HepG2 (cell line): ENCODE measurements at regions not wholly inside any gene's neighbourhood (a gene's known extent, or its start where the extent isn't known, plus 50 kb on each side); places are given as distances from the start of the nearest gene placed in this dataset.
A peak's percentile ranks its signal among the peaks of the same experiment; 100 is the strongest.

Experiments
- ATAC-seq: fragments of 200-7000 bp; cut with Tn5 transposase; 3 replicates; pipeline ENCODE4 v1.9.1; 2020; ENCODE audit warnings: mild to moderate bottlenecking, moderate library complexity
- BruUV-seq: library from RNA; stranded (reverse); fragments of 400-500 nt; replicated peaks from 2 replicates; lab custom pipeline; 2021; lab: Mats Ljungman, UMichigan
- CTCF ChIA-PET: fragments of 300-600 bp; formaldehyde crosslinking; extraction: SDS; loops from one replicate; lab custom pipeline; 2021; ENCODE audit warnings: low total read pairs, inconsistent platforms, low intra/inter-chr PET ratio; lab: Yijun Ruan, JAX
- POLR2A ChIA-PET: fragments of 350-600 bp; sonication (Branson Sonifier 250); formaldehyde crosslinking; loops from one replicate; lab custom pipeline; 2020; ENCODE audit warnings: antibody characterized with exemption, inconsistent platforms; lab: Yijun Ruan, JAX
- DNase-seq: peaks from one replicate; pipeline ENCODE4 v3.0.0-alpha.2; 2015; ENCODE audit warnings: low spot score
- FAIRE-seq: peaks from 3 replicates; lab custom pipeline; 2011; peaks lifted over from hg19 to GRCh38; lab: Jason Lieb, UNC
- H2AFZ ChIP-seq: one replicate; pipeline ENCODE4 v1.6.1; 2011; ENCODE audit warnings: low read length, inconsistent platforms
- H3K27ac ChIP-seq: fragments of 300-600 bp; 3 replicates; pipeline ENCODE4 v1.8.0; 2011; ENCODE audit warnings: mixed run types, mild to moderate bottlenecking, mixed read lengths, low read length, inconsistent platforms; ENCODE audit not compliant: insufficient read depth; ENCODE audit errors: extremely low read length
- H3K27me3 ChIP-seq, 2 experiments: fragments of 200-600 bp in 1 of 2; 2 replicates in 1 of 2; 3 replicates in 1 of 2; pipeline versions ENCODE4 v1.6.0 to v1.8.0; 2011; ENCODE audit warnings: low read length in 2 of 2, mild to moderate bottlenecking in 2 of 2, moderate library complexity in 2 of 2, inconsistent platforms in 1 of 2; ENCODE audit not compliant: insufficient read depth in 2 of 2, control insufficient read depth in 1 of 2
- H3K36me3 ChIP-seq, 2 experiments: fragments of 200-600 bp in 1 of 2; replicated peaks in 1 of 2; 2 replicates in 1 of 2; 3 replicates in 1 of 2; pipeline versions ENCODE4 v1.5.1 to v1.8.0; 2011; ENCODE audit warnings: low read length in 2 of 2, inconsistent platforms in 1 of 2; ENCODE audit not compliant: insufficient read depth in 2 of 2, control insufficient read depth in 1 of 2
- H3K4me1 ChIP-seq: 2 replicates; pipeline ENCODE4 v1.5.1; 2012; ENCODE audit warnings: low read length, inconsistent platforms; ENCODE audit not compliant: insufficient read depth
- H3K4me2 ChIP-seq: 2 replicates; pipeline ENCODE4 v1.6.0; 2011; ENCODE audit warnings: low read depth, low read length, inconsistent platforms
- H3K4me3 ChIP-seq, 3 experiments: fragments of 200-600 bp in 1 of 3; sonication (generic), shearing (Covaris generic) in 1 of 3; replicated peaks in 1 of 3; 2 replicates each; pipeline ENCODE4 v1.5.1; 2011 to 2016; ENCODE audit warnings: low read length in 3 of 3, inconsistent platforms in 2 of 3, low read depth in 2 of 3, mild to moderate bottlenecking in 2 of 3, control low read depth in 1 of 3, mixed read lengths in 1 of 3; ENCODE audit not compliant: insufficient read depth in 1 of 3
- H3K79me2 ChIP-seq: one replicate; pipeline ENCODE4 v1.6.1; 2011; ENCODE audit warnings: low read length, inconsistent platforms; ENCODE audit not compliant: insufficient read depth
- H3K9ac ChIP-seq: 2 replicates; pipeline ENCODE4 v1.6.0; 2011; ENCODE audit warnings: mild to moderate bottlenecking, low read depth, low read length, inconsistent platforms; ENCODE audit not compliant: insufficient read depth
- H3K9me3 ChIP-seq: 2 replicates; pipeline ENCODE4 v1.5.1; 2012; ENCODE audit warnings: mild to moderate bottlenecking, low read length
- H4K20me1 ChIP-seq: 2 replicates; pipeline ENCODE4 v1.6.0; 2011; ENCODE audit warnings: inconsistent platforms, mild to moderate bottlenecking, low read length, moderate library complexity; ENCODE audit not compliant: insufficient read depth
- CBX5 ChIP-seq: sonication (generic); formaldehyde crosslinking; IDR thresholded peaks from 2 replicates; pipeline ENCODE4 v1.4.0; 2020; ENCODE audit warnings: missing genetic modification reagents, borderline replicate concordance
- HNF4G ChIP-seq, 2 experiments: sonication (generic) in 1 of 2; formaldehyde crosslinking in 1 of 2; IDR thresholded peaks; 2 replicates each; pipeline versions ENCODE4 v1.4.0 to v1.6.1; 2011 to 2020; ENCODE audit warnings: borderline replicate concordance in 2 of 2, low read depth in 2 of 2, mild to moderate bottlenecking in 2 of 2, low read length in 1 of 2, missing genetic modification reagents in 1 of 2, moderate library complexity in 1 of 2
- MAF1 ChIP-seq: sonication (generic); formaldehyde crosslinking; IDR thresholded peaks from 2 replicates; pipeline ENCODE4 v1.5.0; 2020; ENCODE audit warnings: missing genetic modification reagents, borderline replicate concordance
- RAD21 ChIP-seq: fragments of 450-650 bp; formaldehyde crosslinking; IDR thresholded peaks from 2 replicates; pipeline ENCODE4 v1.5.0; 2020; ENCODE audit warnings: mild to moderate bottlenecking
- RFXAP ChIP-seq: sonication (generic); formaldehyde crosslinking; IDR thresholded peaks from 2 replicates; pipeline ENCODE4 v1.4.0; 2020; ENCODE audit warnings: missing genetic modification reagents, borderline replicate concordance
- SMAD1 ChIP-seq: sonication (generic); formaldehyde crosslinking; IDR thresholded peaks from 2 replicates; pipeline ENCODE4 v1.4.0; 2020; ENCODE audit warnings: missing genetic modification reagents, low read depth, mild to moderate bottlenecking, borderline replicate concordance
- SSRP1 ChIP-seq: IDR thresholded peaks from 2 replicates; pipeline ENCODE4 v1.6.1; 2016; ENCODE audit warnings: control low read depth
- ZBTB21 ChIP-seq: sonication (generic); formaldehyde crosslinking; IDR thresholded peaks from 2 replicates; pipeline ENCODE4 v1.4.0; 2020; ENCODE audit warnings: missing genetic modification reagents
- ZFP90 ChIP-seq: sonication (generic); formaldehyde crosslinking; IDR thresholded peaks from 2 replicates; pipeline ENCODE4 v1.8.0; 2022; ENCODE audit warnings: missing genetic modification reagents, mild to moderate bottlenecking, inconsistent platforms, borderline replicate concordance
- ZIK1 ChIP-seq: sonication (generic); formaldehyde crosslinking; IDR thresholded peaks from 2 replicates; pipeline ENCODE4 v1.5.0; 2020; ENCODE audit warnings: mild to moderate bottlenecking, low read depth, missing genetic modification reagents, borderline replicate concordance
- ZMYM2 ChIP-seq: sonication (generic); formaldehyde crosslinking; IDR thresholded peaks from 2 replicates; pipeline ENCODE4 v1.8.0; 2022; ENCODE audit warnings: mild to moderate bottlenecking, missing genetic modification reagents
- ZNF224 ChIP-seq: sonication (generic); formaldehyde crosslinking; IDR thresholded peaks from 2 replicates; pipeline ENCODE4 v1.5.0; 2020; ENCODE audit warnings: mild to moderate bottlenecking, missing genetic modification reagents
- ZNF333 ChIP-seq: sonication (generic); formaldehyde crosslinking; IDR thresholded peaks from 2 replicates; pipeline ENCODE4 v1.4.0; 2020; ENCODE audit warnings: mild to moderate bottlenecking, missing genetic modification reagents, borderline replicate concordance
- ZNF570 ChIP-seq: sonication (generic); formaldehyde crosslinking; IDR thresholded peaks from 2 replicates; pipeline ENCODE4 v1.4.0; 2020; ENCODE audit warnings: mild to moderate bottlenecking, missing genetic modification reagents, borderline replicate concordance
- ZNF800 ChIP-seq: sonication (generic); formaldehyde crosslinking; IDR thresholded peaks from 2 replicates; pipeline ENCODE4 v1.4.0; 2020; ENCODE audit warnings: missing genetic modification reagents
- WGBS: methylation state at CpG from one replicate; pipeline ENCODE4 v1.1.6; 2017; ENCODE audit warnings: low lambda C conversion rate; 5-methylcytosine and 5-hydroxymethylcytosine counted together
- in situ Hi-C: cut with HindIII; loops from 2 replicates; pipeline ENCODE4 v1.10.0; 2017; ENCODE audit warnings: low pct_unique_long_range_greater_than_20kb; ENCODE audit not compliant: extremely low pct_ligation_motif_present
- intact Hi-C: fragments of 100-400 bp; cut with micrococcal nuclease; formaldehyde crosslinking; loops from one replicate; pipeline ENCODE4 v1.10.0; 2022; ENCODE audit not compliant: unreplicated experiment
- TF ChIP-seq, protein P1 (sequence below): sonication (generic); formaldehyde crosslinking; IDR thresholded peaks from 2 replicates; pipeline ENCODE4 v1.9.0; 2022; ENCODE audit warnings: low read depth, missing genetic modification reagents

GRCh38 chr5:36744773-36745589 lies 131.6 kb upstream of the NIPBL start:
- Histone ChIP-seq H3K4me3 (peak overlapping the region; percentile 62 to 77 (median 63)), H3K9ac (peak overlapping the region; percentile 9; the same call in 1 of the 2 replicates), H3K79me2 (no peaks in the 10 kb centered on the region), H4K20me1 (no peaks in the 10 kb centered on the region), H3K27me3 (peaks cover 1 to 41% of the 10 kb centered on the region in 2 experiments; a peak in 3 of 5 replicates), H3K4me1 (peaks cover 21% of the 10 kb centered on the region), H3K36me3 (no peaks in the 10 kb centered on the region), H3K27ac (no peak overlapping the region), H2AFZ (peak overlapping the region; percentile 81), H3K9me3 (no peaks in the 10 kb centered on the region), H3K4me2 (peak overlapping the region; percentile 100)
- DNase-seq (no peak), FAIRE-seq (no peak), ATAC-seq (peak; percentile 93)
- 2% methylated on average over 20 of the region's 50 CpGs for WGBS
- ChIA-PET CTCF (interaction anchor here (0.8 kb wide), 1 partner anchor 125 kb away, joined by 3 read pairs; no protein-coding TSS in a partner anchor), POLR2A (interaction anchor here (1.3 kb wide), 1 partner anchor 131 kb away, joined by 4 read pairs; no protein-coding TSS in a partner anchor)
- intact Hi-C loops, result loop anchor here (2.0 kb wide), 1 partner anchor 126 kb away; no protein-coding TSS in a partner anchor
- no TSS peak for BruUV-seq
- in situ Hi-C loops, result no loop called here
- no peak for TF ChIP-seq ZMYM2 (CRISPR knock-in tag)
- no peak for TF ChIP-seq CBX5 (CRISPR knock-in tag)
- TF ChIP-seq RAD21 (CRISPR knock-in tag), result peak; percentile 50
- TF ChIP-seq, protein P1, sequence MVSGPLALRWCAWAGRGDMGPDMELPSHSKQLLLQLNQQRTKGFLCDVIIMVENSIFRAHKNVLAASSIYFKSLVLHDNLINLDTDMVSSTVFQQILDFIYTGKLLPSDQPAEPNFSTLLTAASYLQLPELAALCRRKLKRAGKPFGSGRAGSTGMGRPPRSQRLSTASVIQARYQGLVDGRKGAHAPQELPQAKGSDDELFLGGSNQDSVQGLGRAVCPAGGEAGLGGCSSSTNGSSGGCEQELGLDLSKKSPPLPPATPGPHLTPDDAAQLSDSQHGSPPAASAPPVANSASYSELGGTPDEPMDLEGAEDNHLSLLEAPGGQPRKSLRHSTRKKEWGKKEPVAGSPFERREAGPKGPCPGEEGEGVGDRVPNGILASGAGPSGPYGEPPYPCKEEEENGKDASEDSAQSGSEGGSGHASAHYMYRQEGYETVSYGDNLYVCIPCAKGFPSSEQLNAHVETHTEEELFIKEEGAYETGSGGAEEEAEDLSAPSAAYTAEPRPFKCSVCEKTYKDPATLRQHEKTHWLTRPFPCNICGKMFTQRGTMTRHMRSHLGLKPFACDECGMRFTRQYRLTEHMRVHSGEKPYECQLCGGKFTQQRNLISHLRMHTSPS (CRISPR knock-in tag), result peak; percentile 48
- TF ChIP-seq ZBTB21 (CRISPR knock-in tag), result no peak
- 0 out of 2 replicates have a peak, but pooled peaks have one; percentile 21 for TF ChIP-seq ZNF333 (CRISPR knock-in tag)
- peak; percentile 27; the same call in 1 of the 2 replicates for TF ChIP-seq RFXAP (CRISPR knock-in tag)
- no peak for TF ChIP-seq SSRP1 (CRISPR knock-in tag)
- no peak for TF ChIP-seq HNF4G (IDR thresholded peaks at IDR 0.05; ENCODE audit: borderline replicate concordance, low read depth, low read length)
- no peak for TF ChIP-seq HNF4G (CRISPR knock-in tag; IDR thresholded peaks at IDR 0.05; ENCODE audit: borderline replicate concordance, low read depth)
- no peak for TF ChIP-seq ZNF570 (CRISPR knock-in tag)
- TF ChIP-seq ZNF800 (CRISPR knock-in tag), result peak; percentile 94
- TF ChIP-seq ZIK1 (CRISPR knock-in tag), result no peak
- 0 out of 2 replicates have a peak, but pooled peaks have one; percentile 11 for TF ChIP-seq ZNF224 (CRISPR knock-in tag)
- TF ChIP-seq SMAD1 (CRISPR knock-in tag), result 0 out of 2 replicates have a peak, but pooled peaks have one; percentile 53
- TF ChIP-seq ZFP90 (CRISPR knock-in tag), result 0 out of 2 replicates have a peak, but pooled peaks have one; percentile 10
- TF ChIP-seq MAF1, result 0 out of 2 replicates have a peak, but pooled peaks have one; percentile 37
